GM23248 (cell line): ENCODE measurements at regions not wholly inside any gene's neighbourhood (a gene's known extent, or its start where the extent isn't known, plus 50 kb on each side); places are given as distances from the start of the nearest gene placed in this dataset.

Experiments
- EZH2 ChIP-seq: fragments of 200-600 bp; sonication (generic); IDR thresholded peaks from 2 replicates; pipeline ENCODE4 v1.6.1; 2018; ENCODE audit warnings: antibody characterized with exemption, mild to moderate bottlenecking; ENCODE audit not compliant: insufficient read depth, poor library complexity, severe bottlenecking
- EZH2phosphoT487 ChIP-seq: fragments of 200-600 bp; sonication (generic); IDR thresholded peaks from 2 replicates; pipeline ENCODE4 v1.6.1; 2018; ENCODE audit warnings: antibody characterized with exemption, moderate library complexity, mild to moderate bottlenecking, low read depth; ENCODE audit not compliant: insufficient read depth

DNA sequence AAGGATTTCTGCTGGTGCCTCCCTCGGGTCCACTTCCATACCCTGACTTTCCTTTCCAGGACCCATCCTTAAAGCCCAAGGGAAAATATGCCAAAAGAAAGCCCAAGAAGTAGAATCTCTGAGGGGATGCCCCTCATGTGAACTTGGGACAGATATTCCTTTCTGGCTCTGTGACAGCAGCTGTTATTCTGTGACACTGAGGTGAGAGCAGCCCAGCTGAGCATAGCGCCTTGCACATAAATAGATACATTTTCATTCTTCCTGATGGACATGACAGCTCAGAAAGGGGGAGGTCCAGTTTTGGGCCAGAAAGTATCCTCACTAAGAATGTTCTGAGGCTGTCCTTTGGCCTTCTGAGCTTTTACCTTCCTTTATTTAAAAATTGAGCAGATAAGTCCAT is 353.2 kb downstream of the SAMD5 start:
- TF ChIP-seq EZH2 (no peak), EZH2phosphoT487 (no peak)
